ENCODE measurements at regions not wholly inside any gene's neighbourhood (a gene's known extent, or its start where the extent isn't known, plus 50 kb on each side); places are given as distances from the start of the nearest gene placed in this dataset.

- TF ChIP-seq CTCF (IDR thresholded peaks at IDR 0.05) (no peak), POLR2A (IDR thresholded peaks at IDR 0.05) (no peak), EP300 (IDR thresholded peaks at IDR 0.05) (no peak)
These were observed 1075.9 kb downstream of the BRD1 start for GRCh38 chr22:48751539-48752437.
